DLD1 (cell line): ENCODE measurements at regions not wholly inside any gene's neighbourhood (a gene's known extent, or its start where the extent isn't known, plus 50 kb on each side); places are given as distances from the start of the nearest gene placed in this dataset.

Source experiments
- in situ Hi-C: cut with HindIII; loops from 2 replicates; pipeline ENCODE4 v1.10.0; 2017; ENCODE audit warnings: low sequenced_read_pairs

GRCh38 chr10:33524966-33525365, 190.5 kb upstream of the NRP1 start:
- in situ Hi-C loops: no loop called here

GRCh38 chr10:33524041-33524440, 189.6 kb upstream of the NRP1 start:
- in situ Hi-C loops: no loop called here

GRCh38 chr10:33523236-33523792, 188.8 kb upstream of the NRP1 start:
- in situ Hi-C loops: no loop called here

GRCh38 chr10:33521904-33522303, 187.4 kb upstream of the NRP1 start:
- in situ Hi-C loops: no loop called here

- in situ Hi-C loops: no loop called here
These were observed 186.6 kb upstream of the NRP1 start for GRCh38 chr10:33521062-33521461.

GRCh38 chr10:33520223-33520622, 185.8 kb upstream of the NRP1 start:
- in situ Hi-C loops: no loop called here

- in situ Hi-C loops: no loop called here
These were observed 184.8 kb upstream of the NRP1 start for GRCh38 chr10:33519130-33519860.

- in situ Hi-C loops: no loop called here
These were observed 175.7 kb upstream of the NRP1 start for GRCh38 chr10:33510206-33510605.

- in situ Hi-C loops: no loop called here
These were observed 174.9 kb upstream of the NRP1 start for GRCh38 chr10:33509231-33509831.

- in situ Hi-C loops: no loop called here
These were observed 173.4 kb upstream of the NRP1 start for GRCh38 chr10:33507662-33508425.

GRCh38 chr10:33506838-33507661, 172.6 kb upstream of the NRP1 start:
- in situ Hi-C loops: no loop called here

- in situ Hi-C loops: no loop called here
These were observed 171.9 kb upstream of the NRP1 start for GRCh38 chr10:33506391-33506790.

GRCh38 chr10:33501161-33501560, 166.7 kb upstream of the NRP1 start:
- in situ Hi-C loops: no loop called here

GRCh38 chr10:33498391-33498891, 164.0 kb upstream of the NRP1 start:
- in situ Hi-C loops: no loop called here

- in situ Hi-C loops: no loop called here
These were observed 162.9 kb upstream of the NRP1 start for GRCh38 chr10:33497338-33497737.

- in situ Hi-C loops: no loop called here
These were observed 161.6 kb upstream of the NRP1 start for GRCh38 chr10:33496096-33496495.

GRCh38 chr10:33494694-33495265, 160.3 kb upstream of the NRP1 start:
- in situ Hi-C loops: no loop called here

- in situ Hi-C loops: no loop called here
These were observed 159.5 kb upstream of the NRP1 start for GRCh38 chr10:33493978-33494377.

GRCh38 chr10:33493497-33493896, 159.0 kb upstream of the NRP1 start:
- in situ Hi-C loops: no loop called here

- in situ Hi-C loops: no loop called here
These were observed 158.4 kb upstream of the NRP1 start for GRCh38 chr10:33492701-33493345.
